H1 (cell line): ENCODE measurements at regions not wholly inside any gene's neighbourhood (a gene's known extent, or its start where the extent isn't known, plus 50 kb on each side); places are given as distances from the start of the nearest gene placed in this dataset.

Experiments
- CTCF ChIA-PET: fragments of 300-600 bp; sonication (Branson Sonifier 250); formaldehyde crosslinking; loops from one replicate; lab custom pipeline; 2021; ENCODE audit not compliant: partially characterized antibody; lab: Charles Lee
- POLR2A ChIA-PET: fragments of 300-600 bp; sonication (Branson Sonifier 250); formaldehyde crosslinking; loops from one replicate; lab custom pipeline; 2021; ENCODE audit warnings: inconsistent platforms; ENCODE audit not compliant: partially characterized antibody; lab: Charles Lee
- DNase-seq, 2 experiments: peaks; one replicate each; pipeline versions ENCODE4 v3.0.0 to v3.0.0-alpha.2; 2010 to 2022; ENCODE audit warnings: low spot score in 2 of 2, low read depth in 1 of 2, mixed read lengths in 1 of 2
- FAIRE-seq: peaks from 2 replicates; lab custom pipeline; 2011; peaks lifted over from hg19 to GRCh38; lab: Jason Lieb, UNC
- H2AFZ ChIP-seq: 2 replicates; pipeline ENCODE4 v1.8.1; 2012; ENCODE audit warnings: low read length, inconsistent platforms
- H2AK5ac ChIP-seq: 2 replicates; pipeline ENCODE4 v1.6.1; 2013; ENCODE audit warnings: low read depth, low read length
- H2BK120ac ChIP-seq: replicated peaks from 2 replicates; pipeline ENCODE3; 2013; ENCODE audit warnings: low read depth, low read length, inconsistent platforms
- H2BK12ac ChIP-seq: 2 replicates; pipeline ENCODE4 v1.6.1; 2013; ENCODE audit warnings: low read depth, low read length
- H2BK15ac ChIP-seq: 2 replicates; pipeline ENCODE4 v1.6.1; 2013; ENCODE audit warnings: low read length
- H2BK20ac ChIP-seq: 2 replicates; pipeline ENCODE4 v1.6.1; 2013; ENCODE audit warnings: low read length
- H2BK5ac ChIP-seq: 2 replicates; pipeline ENCODE4 v1.6.1; 2013; ENCODE audit warnings: low read depth, low read length
- H3K14ac ChIP-seq: 2 replicates; pipeline ENCODE4 v1.6.1; 2013; ENCODE audit warnings: inconsistent platforms; ENCODE audit not compliant: insufficient read length
- H3K18ac ChIP-seq: 2 replicates; pipeline ENCODE4 v1.6.1; 2013; ENCODE audit warnings: low read length; ENCODE audit errors: extremely low read depth
- H3K23ac ChIP-seq: 2 replicates; pipeline ENCODE4 v1.6.1; 2013; ENCODE audit warnings: inconsistent platforms; ENCODE audit not compliant: insufficient read length
- H3K23me2 ChIP-seq: 2 replicates; pipeline ENCODE4 v1.6.1; 2013; ENCODE audit warnings: low read depth, low read length
- H3K27ac ChIP-seq: 2 replicates; pipeline ENCODE4 v1.6.1; 2011; ENCODE audit warnings: low read depth, low read length, inconsistent platforms
- H3K27me3 ChIP-seq, 4 experiments: replicated peaks in 1 of 4; 1 replicate in 1 of 4; 2 replicates in 3 of 4; pipeline versions ENCODE4 v1.6.1 to v1.8.1; 2011 to 2013; ENCODE audit warnings: low read length in 3 of 4, mild to moderate bottlenecking in 3 of 4, inconsistent platforms in 2 of 4, mixed read lengths in 2 of 4, moderate library complexity in 1 of 4; ENCODE audit not compliant: control insufficient read depth in 3 of 4, insufficient read depth in 3 of 4; ENCODE audit errors: extremely low read depth in 1 of 4
- H3K36me3 ChIP-seq, 4 experiments: 2 replicates each; pipeline versions ENCODE4 v1.6.1 to v1.8.1; 2011 to 2013; ENCODE audit warnings: mild to moderate bottlenecking in 4 of 4, low read length in 3 of 4, moderate library complexity in 2 of 4, control low read depth in 1 of 4, inconsistent platforms in 1 of 4; ENCODE audit not compliant: insufficient read depth in 4 of 4, control insufficient read depth in 2 of 4
- H3K4ac ChIP-seq: replicated peaks from 2 replicates; pipeline ENCODE3; 2013; ENCODE audit warnings: low read length, low read depth, mixed read lengths, inconsistent platforms; ENCODE audit not compliant: insufficient read length
- H3K4me1 ChIP-seq, 4 experiments: replicated peaks in 1 of 4; 1 replicate in 1 of 4; 2 replicates in 3 of 4; pipeline versions ENCODE4 v1.6.1 to v1.8.1; 2011 to 2013; ENCODE audit warnings: low read length in 3 of 4, inconsistent platforms in 2 of 4, mixed read lengths in 1 of 4; ENCODE audit not compliant: insufficient read depth in 4 of 4, control insufficient read depth in 3 of 4
- H3K4me2 ChIP-seq, 2 experiments: 2 replicates each; pipeline versions ENCODE4 v1.6.1 to v1.8.1; 2011 to 2013; ENCODE audit warnings: low read depth in 2 of 2, low read length in 2 of 2, control low read depth in 1 of 2, inconsistent platforms in 1 of 2, mild to moderate bottlenecking in 1 of 2; ENCODE audit not compliant: insufficient read depth in 1 of 2
- H3K4me3 ChIP-seq, 4 experiments: fragments of 200-600, 300-600 bp in 1 of 4; sonication (generic), shearing (Covaris generic), sonication (Bioruptor Twin) in 1 of 4; 2 replicates each; pipeline versions ENCODE4 v1.5.1 to v1.8.1; 2011 to 2016; ENCODE audit warnings: low read length in 4 of 4, low read depth in 3 of 4, control low read depth in 2 of 4, inconsistent platforms in 2 of 4, mild to moderate bottlenecking in 2 of 4, mixed read lengths in 1 of 4, moderate library complexity in 1 of 4; ENCODE audit not compliant: insufficient read depth in 2 of 4; ENCODE audit errors: extremely low read depth in 1 of 4
- H3K56ac ChIP-seq: replicated peaks from 2 replicates; pipeline ENCODE3; 2013; ENCODE audit warnings: low read depth, mild to moderate bottlenecking, mixed read lengths, low read length, inconsistent platforms; ENCODE audit not compliant: insufficient read length
- H3K79me1 ChIP-seq: 2 replicates; pipeline ENCODE4 v1.6.1; 2013; ENCODE audit warnings: low read depth, low read length, control low read depth
- H3K79me2 ChIP-seq, 2 experiments: 2 replicates each; pipeline versions ENCODE4 v1.6.1 to v1.8.1; 2012 to 2013; ENCODE audit warnings: low read length in 2 of 2, mild to moderate bottlenecking in 2 of 2, inconsistent platforms in 1 of 2; ENCODE audit not compliant: insufficient read depth in 2 of 2, control insufficient read depth in 1 of 2
- H3K9ac ChIP-seq, 4 experiments: replicated peaks in 1 of 4; 1 replicate in 1 of 4; 2 replicates in 3 of 4; pipeline versions ENCODE4 v1.6.1 to v1.8.1; 2011 to 2013; ENCODE audit warnings: low read depth in 3 of 4, low read length in 3 of 4, control low read depth in 2 of 4, mild to moderate bottlenecking in 2 of 4, moderate library complexity in 2 of 4, inconsistent platforms in 1 of 4; ENCODE audit errors: extremely low read depth in 1 of 4
- H3K9me3 ChIP-seq, 2 experiments: 2 replicates each; pipeline versions ENCODE4 v1.6.1 to v1.8.1; 2012 to 2013; ENCODE audit warnings: mild to moderate bottlenecking in 2 of 2, moderate library complexity in 2 of 2, control low read depth in 1 of 2, inconsistent platforms in 1 of 2, low read depth in 1 of 2, low read length in 1 of 2, mixed read lengths in 1 of 2; ENCODE audit not compliant: insufficient read depth in 2 of 2
- H4K20me1 ChIP-seq, 2 experiments: replicated peaks in 1 of 2; 2 replicates each; pipeline versions ENCODE3 to v1.8.1; 2011 to 2013; ENCODE audit warnings: inconsistent platforms in 2 of 2, low read length in 2 of 2, mild to moderate bottlenecking in 1 of 2; ENCODE audit not compliant: insufficient read depth in 2 of 2, control insufficient read depth in 1 of 2
- H4K5ac ChIP-seq: 2 replicates; pipeline ENCODE4 v1.6.1; 2013; ENCODE audit warnings: low read length, low read depth, mixed read lengths, inconsistent platforms; ENCODE audit not compliant: insufficient read length
- H4K8ac ChIP-seq: 2 replicates; pipeline ENCODE4 v1.8.0; 2013; ENCODE audit warnings: mild to moderate bottlenecking, moderate library complexity, low read length, inconsistent platforms; ENCODE audit not compliant: insufficient read depth; ENCODE audit errors: extremely low read depth
- H4K91ac ChIP-seq: replicated peaks from 2 replicates; pipeline ENCODE3; 2013; ENCODE audit warnings: low read length, mixed read lengths, inconsistent platforms; ENCODE audit not compliant: insufficient read length
- ASH2L ChIP-seq: fragments of 200-600, 300-600 bp; sonication (generic); IDR thresholded peaks from one replicate; pipeline ENCODE4 v1.7.1; 2017; ENCODE audit warnings: low read length
- BACH1 ChIP-seq: IDR thresholded peaks from 2 replicates; pipeline ENCODE4 v1.6.1; 2012; ENCODE audit warnings: low read length, improper control_type of control experiment
- CHD1 ChIP-seq: IDR thresholded peaks from 2 replicates; pipeline ENCODE4 v1.6.1; 2012; ENCODE audit warnings: low read depth, low read length, improper control_type of control experiment
- EP300 ChIP-seq, 2 experiments: IDR thresholded peaks; 1 replicate in 1 of 2; 2 replicates in 1 of 2; pipeline ENCODE4 v1.6.1; 2011 to 2012; ENCODE audit warnings: low read depth in 2 of 2, low read length in 2 of 2, mild to moderate bottlenecking in 2 of 2, borderline replicate concordance in 1 of 2, inconsistent platforms in 1 of 2, moderate library complexity in 1 of 2
- HDAC2 ChIP-seq, 2 experiments: fragments of 300-600 bp in 1 of 2; sonication (generic) in 1 of 2; IDR thresholded peaks; 2 replicates each; pipeline ENCODE4 v1.6.1; 2011 to 2012; ENCODE audit warnings: low read depth in 2 of 2, low read length in 2 of 2, mild to moderate bottlenecking in 2 of 2, moderate library complexity in 2 of 2, borderline replicate concordance in 1 of 2, inconsistent platforms in 1 of 2
- HDAC6 ChIP-seq: IDR thresholded peaks from one replicate; pipeline ENCODE4 v1.7.1; 2012; ENCODE audit warnings: low read depth, mild to moderate bottlenecking, inconsistent platforms, low read length, moderate library complexity
- JUND ChIP-seq: IDR thresholded peaks from 2 replicates; pipeline ENCODE4 v1.6.1; 2011; ENCODE audit warnings: mild to moderate bottlenecking, improper control_type of control experiment, low read length
- KDM1A ChIP-seq: fragments of 200-600, 300-600 bp; sonication (generic); IDR thresholded peaks from 2 replicates; pipeline ENCODE4 v1.7.1; 2016; ENCODE audit warnings: mild to moderate bottlenecking, low read length, borderline replicate concordance
- KDM5A ChIP-seq: fragments of 200-600 bp; IDR thresholded peaks from 2 replicates; pipeline ENCODE4 v1.7.1; 2012; ENCODE audit warnings: mild to moderate bottlenecking, low read length, inconsistent platforms, mixed read lengths
- POU5F1 ChIP-seq: IDR thresholded peaks from 2 replicates; pipeline ENCODE4 v1.6.1; 2011; ENCODE audit warnings: low read depth, mild to moderate bottlenecking, low read length, moderate library complexity
- RFX5 ChIP-seq: IDR thresholded peaks from 2 replicates; pipeline ENCODE4 v1.6.1; 2011; ENCODE audit warnings: low read depth, low read length, improper control_type of control experiment, borderline replicate concordance
- RNF2 ChIP-seq: fragments of 200-900, 300-1000 bp; sonication (generic); IDR thresholded peaks from 2 replicates; pipeline ENCODE4 v1.7.1; 2016; ENCODE audit warnings: borderline replicate concordance, low read depth, mild to moderate bottlenecking, antibody characterized with exemption, low read length; ENCODE audit not compliant: poor library complexity, severe bottlenecking; ENCODE audit errors: missing control alignments
- TBP ChIP-seq: IDR thresholded peaks from 2 replicates; pipeline ENCODE4 v1.6.1; 2011; ENCODE audit warnings: low read depth, low read length, improper control_type of control experiment
- TEAD4 ChIP-seq: IDR thresholded peaks from 2 replicates; pipeline ENCODE4 v1.6.1; 2012; ENCODE audit warnings: low read depth, low read length, inconsistent platforms, mixed read lengths
- ZNF274 ChIP-seq: IDR thresholded peaks from 2 replicates; pipeline ENCODE4 v1.7.0; 2012; ENCODE audit warnings: low read length, borderline replicate concordance; ENCODE audit errors: extremely low read depth
- WGBS, 2 experiments: shearing (Covaris generic) in 1 of 2; methylation state at CpG; one replicate each; pipeline versions ENCODE4 v1.1.6 to v1.1.7; 2013 to 2015; ENCODE audit warnings: low lambda C conversion rate in 2 of 2, mixed read lengths in 2 of 2, inconsistent platforms in 1 of 2, low coverage in 1 of 2, missing lambda C conversion rate in 1 of 2; ENCODE audit not compliant: insufficient replicate concordance in 2 of 2, insufficient coverage in 1 of 2, insufficient read length in 1 of 2; ENCODE audit errors: extremely low coverage in 1 of 2, missing lambda C conversion rate in 1 of 2; 5-methylcytosine and 5-hydroxymethylcytosine counted together

DNA sequence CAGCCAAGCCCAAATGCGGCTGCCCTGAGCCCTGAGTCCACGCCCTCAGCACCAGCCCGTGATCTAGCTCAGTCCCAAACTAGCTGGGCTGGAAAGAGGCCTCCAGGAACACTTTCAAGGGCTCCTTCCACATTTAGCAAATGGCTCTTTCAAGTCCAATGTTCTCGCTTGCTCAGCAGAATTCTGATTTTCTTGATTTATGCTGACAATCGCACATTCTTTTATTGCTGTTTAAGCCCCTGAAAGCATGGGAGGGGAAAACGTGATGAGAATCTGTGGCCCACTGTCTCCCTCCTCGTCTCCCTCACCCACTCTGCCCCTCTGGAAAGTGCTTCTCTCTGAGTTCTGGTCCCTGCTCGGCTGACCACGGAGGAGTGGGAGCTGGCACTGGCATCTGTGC, 293.8 kb downstream of the FOXL1 start:
- no peak for DNase-seq
- H4K5ac ChIP-seq: no peak overlapping the region
- no peaks in the 10 kb centered on the region for H3K27me3 ChIP-seq
- no peak overlapping the region for H4K8ac ChIP-seq
- no peak overlapping the region for H2AK5ac ChIP-seq
- no peak overlapping the region for H3K4ac ChIP-seq
- no peak overlapping the region for H3K27ac ChIP-seq
- H3K79me2 ChIP-seq: no peaks in the 10 kb centered on the region
- H3K14ac ChIP-seq: no peak overlapping the region
- no peak overlapping the region for H3K23ac ChIP-seq
- no peaks in the 10 kb centered on the region for H3K4me1 ChIP-seq
- peaks cover 3 to 7% of the 10 kb centered on the region in 2 experiments; a peak in 3 of 4 replicates for H3K9me3 ChIP-seq
- no peak overlapping the region for H2BK5ac ChIP-seq
- H4K20me1 ChIP-seq: no peaks in the 10 kb centered on the region
- H3K18ac ChIP-seq: no peak overlapping the region
- no peaks in the 10 kb centered on the region for H3K79me1 ChIP-seq
- H2BK120ac ChIP-seq: no peak overlapping the region
- no peak overlapping the region for H2BK15ac ChIP-seq
- no peak overlapping the region for H2AFZ ChIP-seq
- no peaks in the 10 kb centered on the region for H3K23me2 ChIP-seq
- FAIRE-seq: no peak
- 91% methylated on average over 9 of the region's 9 CpGs; no CpG with 5 or more reads in 1 of the 2 experiments for WGBS, 2 experiments
- H3K4me2 ChIP-seq: no peak overlapping the region
- no peak overlapping the region for H2BK12ac ChIP-seq
- no peak overlapping the region for H4K91ac ChIP-seq
- H3K4me3 ChIP-seq: no peak overlapping the region
- no peak overlapping the region for H3K9ac ChIP-seq
- POLR2A ChIA-PET: no interaction called here
- H2BK20ac ChIP-seq: no peak overlapping the region
- CTCF ChIA-PET: interaction anchor here (0.7 to 2.4 kb wide), 14 partner anchors 9 to 407 kb away, joined by 3 to 14 read pairs (median 4); no protein-coding TSS in a partner anchor
- H3K56ac ChIP-seq: no peak overlapping the region
- H3K36me3 ChIP-seq: no peaks in the 10 kb centered on the region
- no peak for TF ChIP-seq EP300 (IDR thresholded peaks at IDR 0.05; ENCODE audit: borderline replicate concordance in 1 of 2, low read depth in 2 of 2, low read length in 2 of 2)
- TF ChIP-seq JUND: no peak
- no peak for TF ChIP-seq HDAC2 (IDR thresholded peaks at IDR 0.05; ENCODE audit: borderline replicate concordance in 1 of 2, low read depth in 2 of 2, low read length in 2 of 2)
- TF ChIP-seq CHD1: no peak
- no peak for TF ChIP-seq RNF2
- TF ChIP-seq HDAC6: no peak
- TF ChIP-seq TBP: no peak
- TF ChIP-seq ZNF274: no peak
- TF ChIP-seq RFX5: no peak
- no peak for TF ChIP-seq BACH1
- no peak for TF ChIP-seq POU5F1
- no peak for TF ChIP-seq KDM1A
- no peak for TF ChIP-seq KDM5A
- TF ChIP-seq ASH2L: no peak
- TF ChIP-seq TEAD4: no peak
